Fibroblast of lung (primary cell): ENCODE measurements at regions not wholly inside any gene's neighbourhood (a gene's known extent, or its start where the extent isn't known, plus 50 kb on each side); places are given as distances from the start of the nearest gene placed in this dataset.

Source experiments
- DNase-seq, 2 donors: peaks; one replicate each; pipeline versions ENCODE4 v3.0.0 to v3.0.0-alpha.2; 2010; ENCODE audit warnings: low read depth in 2 of 2
- H2AFZ ChIP-seq: 2 replicates; pipeline ENCODE4 v1.5.1; 2012; ENCODE audit warnings: low read length, control low read depth, inconsistent platforms
- H3K27ac ChIP-seq: 2 replicates; pipeline ENCODE4 v1.5.1; 2011; ENCODE audit warnings: low read length, control low read depth; ENCODE audit not compliant: insufficient read depth
- H3K27me3 ChIP-seq: 2 replicates; pipeline ENCODE4 v1.5.1; 2011; ENCODE audit warnings: mild to moderate bottlenecking, low read length; ENCODE audit not compliant: control insufficient read depth, insufficient read depth
- H3K36me3 ChIP-seq: 2 replicates; pipeline ENCODE4 v1.5.1; 2011; ENCODE audit warnings: low read length; ENCODE audit not compliant: control insufficient read depth, insufficient read depth
- H3K4me1 ChIP-seq: 2 replicates; pipeline ENCODE4 v1.5.1; 2011; ENCODE audit warnings: low read length; ENCODE audit not compliant: control insufficient read depth, insufficient read depth; ENCODE audit errors: extremely low read depth
- H3K4me2 ChIP-seq: 2 replicates; pipeline ENCODE4 v1.5.1; 2011; ENCODE audit warnings: low read length, control low read depth; ENCODE audit not compliant: insufficient read depth; ENCODE audit errors: extremely low read depth
- H3K4me3 ChIP-seq, 4 experiments: fragments of 200-600 bp in 1 of 4; sonication (generic) in 1 of 4; replicated peaks in 1 of 4; 2 replicates each; pipeline ENCODE4 v1.5.1; 2011 to 2016; ENCODE audit warnings: low read length in 4 of 4, low read depth in 3 of 4, mild to moderate bottlenecking in 3 of 4, control low read depth in 2 of 4, inconsistent platforms in 1 of 4, mixed read lengths in 1 of 4; ENCODE audit not compliant: insufficient read depth in 1 of 4; ENCODE audit errors: control extremely low read depth in 1 of 4
- H3K79me2 ChIP-seq: 2 replicates; pipeline ENCODE4 v1.5.1; 2012; ENCODE audit warnings: mild to moderate bottlenecking, low read length, inconsistent platforms; ENCODE audit not compliant: control insufficient read depth, insufficient read depth
- H3K9ac ChIP-seq: 2 replicates; pipeline ENCODE4 v1.5.1; 2011; ENCODE audit warnings: mild to moderate bottlenecking, low read length, control low read depth; ENCODE audit not compliant: insufficient read depth
- H3K9me3 ChIP-seq: 2 replicates; pipeline ENCODE4 v1.5.1; 2012; ENCODE audit warnings: low read depth, low read length; ENCODE audit not compliant: control insufficient read depth, insufficient read depth
- H4K20me1 ChIP-seq: 2 replicates; pipeline ENCODE4 v1.5.1; 2011; ENCODE audit warnings: low read length; ENCODE audit not compliant: control insufficient read depth, insufficient read depth; ENCODE audit errors: extremely low read depth
- EZH2 ChIP-seq: IDR thresholded peaks from 2 replicates; pipeline ENCODE4 v1.5.1; 2012; ENCODE audit warnings: low read length, control low read depth, mild to moderate bottlenecking; ENCODE audit errors: missing control alignments
- TF ChIP-seq, protein P1 (sequence below), 2 donors: IDR thresholded peaks in 1 of 2; conservative IDR thresholded peaks in 1 of 2; 1 replicate in 1 of 2; 2 replicates in 1 of 2; pipeline ENCODE4 v1.5.1; 2011 to 2012; ENCODE audit warnings: low read length in 2 of 2, control low read depth in 1 of 2, inconsistent platforms in 1 of 2, low read depth in 1 of 2, mild to moderate bottlenecking in 1 of 2

DNA sequence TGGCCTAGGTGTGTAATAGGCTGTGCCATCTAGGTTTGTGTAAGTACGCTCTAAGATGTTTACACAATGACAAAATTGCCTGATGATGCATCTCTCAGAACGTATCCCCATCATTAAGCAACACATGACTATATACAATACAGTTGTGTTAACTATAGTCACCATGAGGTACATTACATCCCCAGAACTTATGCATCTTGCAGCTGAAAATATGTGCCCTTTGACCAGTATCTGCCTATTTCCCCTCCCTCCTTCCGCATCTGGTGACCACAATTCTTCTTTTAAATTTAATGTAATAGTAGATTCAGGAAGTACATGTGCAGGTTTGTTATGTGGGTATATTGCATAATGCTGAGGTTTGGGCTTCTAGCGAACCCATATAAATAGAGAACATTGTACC lies 239.8 kb upstream of the IL1RAPL1 start:
- H3K9me3 ChIP-seq = no peaks in the 10 kb centered on the region
- H3K79me2 ChIP-seq = no peaks in the 10 kb centered on the region
- no peak overlapping the region for H2AFZ ChIP-seq
- H3K4me2 ChIP-seq = no peak overlapping the region
- TF ChIP-seq EZH2 = no peak
- TF ChIP-seq, protein P1, sequence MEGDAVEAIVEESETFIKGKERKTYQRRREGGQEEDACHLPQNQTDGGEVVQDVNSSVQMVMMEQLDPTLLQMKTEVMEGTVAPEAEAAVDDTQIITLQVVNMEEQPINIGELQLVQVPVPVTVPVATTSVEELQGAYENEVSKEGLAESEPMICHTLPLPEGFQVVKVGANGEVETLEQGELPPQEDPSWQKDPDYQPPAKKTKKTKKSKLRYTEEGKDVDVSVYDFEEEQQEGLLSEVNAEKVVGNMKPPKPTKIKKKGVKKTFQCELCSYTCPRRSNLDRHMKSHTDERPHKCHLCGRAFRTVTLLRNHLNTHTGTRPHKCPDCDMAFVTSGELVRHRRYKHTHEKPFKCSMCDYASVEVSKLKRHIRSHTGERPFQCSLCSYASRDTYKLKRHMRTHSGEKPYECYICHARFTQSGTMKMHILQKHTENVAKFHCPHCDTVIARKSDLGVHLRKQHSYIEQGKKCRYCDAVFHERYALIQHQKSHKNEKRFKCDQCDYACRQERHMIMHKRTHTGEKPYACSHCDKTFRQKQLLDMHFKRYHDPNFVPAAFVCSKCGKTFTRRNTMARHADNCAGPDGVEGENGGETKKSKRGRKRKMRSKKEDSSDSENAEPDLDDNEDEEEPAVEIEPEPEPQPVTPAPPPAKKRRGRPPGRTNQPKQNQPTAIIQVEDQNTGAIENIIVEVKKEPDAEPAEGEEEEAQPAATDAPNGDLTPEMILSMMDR (conservative IDR thresholded peaks at IDR 0.05 in 1 of 2, IDR thresholded peaks at IDR 0.05 in 1 of 2; ENCODE audit: low read depth in 1 of 2, low read length in 2 of 2) = no peak
- H4K20me1 ChIP-seq = no peaks in the 10 kb centered on the region
- DNase-seq = no peak
- no peaks in the 10 kb centered on the region for H3K4me1 ChIP-seq
- H3K27ac ChIP-seq = no peak overlapping the region
- H3K27me3 ChIP-seq = no peaks in the 10 kb centered on the region
- no peak overlapping the region for H3K4me3 ChIP-seq
- H3K9ac ChIP-seq = no peak overlapping the region
- no peaks in the 10 kb centered on the region for H3K36me3 ChIP-seq

DNA sequence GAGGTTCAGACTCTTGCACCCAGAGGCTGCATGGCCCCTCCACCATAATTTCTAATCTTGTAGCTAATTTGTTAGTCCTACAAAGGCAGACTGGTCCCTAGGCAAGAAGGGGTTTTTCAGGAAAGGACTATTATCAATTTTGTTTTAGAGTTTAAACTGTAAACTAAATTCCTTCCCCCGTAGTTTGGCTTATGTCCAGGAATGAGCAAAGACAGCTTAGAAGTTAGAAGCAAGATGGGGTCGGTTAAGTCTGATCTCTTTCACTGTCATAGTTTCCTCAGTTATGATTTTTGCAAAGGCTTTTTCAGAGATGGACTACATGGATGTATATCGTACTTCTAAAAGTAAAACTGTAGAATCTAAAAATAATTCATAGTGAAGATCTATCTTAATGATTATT lies 258.1 kb upstream of the IL1RAPL1 start:
- Histone ChIP-seq H3K9me3 (no peaks in the 10 kb centered on the region), H3K4me2 (no peak overlapping the region)
- DNase-seq = peak in 1 of 2 donors; percentile 7

GRCh38 chrX:28324321-28324721 lies 262.9 kb upstream of the IL1RAPL1 start:
- Histone ChIP-seq H3K4me1 (no peaks in the 10 kb centered on the region), H3K79me2 (no peaks in the 10 kb centered on the region), H3K9me3 (no peaks in the 10 kb centered on the region), H3K36me3 (no peaks in the 10 kb centered on the region), H2AFZ (no peak overlapping the region), H3K4me3 (no peak overlapping the region), H3K4me2 (no peak overlapping the region), H3K27ac (no peak overlapping the region), H3K9ac (no peak overlapping the region), H3K27me3 (no peaks in the 10 kb centered on the region), H4K20me1 (no peaks in the 10 kb centered on the region)
- no peak for TF ChIP-seq EZH2
- TF ChIP-seq, protein P1 (conservative IDR thresholded peaks at IDR 0.05 in 1 of 2, IDR thresholded peaks at IDR 0.05 in 1 of 2; ENCODE audit: low read depth in 1 of 2, low read length in 2 of 2) = no peak
- no peak for DNase-seq

More for the DNA sequence above, 258.1 kb upstream of the IL1RAPL1 start:
- Histone ChIP-seq H3K9ac (no peak overlapping the region), H3K4me1 (no peaks in the 10 kb centered on the region), H3K4me3 (no peak overlapping the region), H3K79me2 (no peaks in the 10 kb centered on the region), H3K27me3 (no peaks in the 10 kb centered on the region), H3K27ac (no peak overlapping the region), H4K20me1 (no peaks in the 10 kb centered on the region), H3K36me3 (no peaks in the 10 kb centered on the region), H2AFZ (no peak overlapping the region)
- no peak for TF ChIP-seq EZH2
- TF ChIP-seq, protein P1 (conservative IDR thresholded peaks at IDR 0.05 in 1 of 2, IDR thresholded peaks at IDR 0.05 in 1 of 2; ENCODE audit: low read depth in 1 of 2, low read length in 2 of 2) = no peak
